ENCODE measurements at regions not wholly inside any gene's neighbourhood (a gene's known extent, or its start where the extent isn't known, plus 50 kb on each side); places are given as distances from the start of the nearest gene placed in this dataset.

GRCh38 chr21:26659182-26659581 lies 86.1 kb upstream of the CYYR1 start:
- TF ChIP-seq CTCF (conservative IDR thresholded peaks at IDR 0.05; ENCODE audit: low read length), result no peak
- no peak for TF ChIP-seq EZH2phosphoT487 (IDR thresholded peaks at IDR 0.05; ENCODE audit: borderline replicate concordance)

Data from Loucy (cell line).